H9 (cell line): ENCODE measurements at regions not wholly inside any gene's neighbourhood (a gene's known extent, or its start where the extent isn't known, plus 50 kb on each side); places are given as distances from the start of the nearest gene placed in this dataset.

ENCODE experiments used
- DNase-seq: peaks from one replicate; pipeline ENCODE4 v3.0.0-alpha.2; 2017
- H2AFZ ChIP-seq: one replicate; pipeline ENCODE4 v1.6.1; 2013; ENCODE audit warnings: mild to moderate bottlenecking, low read length, control low read depth, moderate library complexity
- H2AK5ac ChIP-seq: 2 replicates; pipeline ENCODE4 v1.6.1; 2013; ENCODE audit warnings: low read length, control low read depth, mixed read lengths; ENCODE audit not compliant: insufficient read length
- H2BK120ac ChIP-seq: one replicate; pipeline ENCODE4 v1.6.1; 2013; ENCODE audit warnings: low read depth, mild to moderate bottlenecking, low read length, control low read depth, inconsistent platforms; ENCODE audit not compliant: poor library complexity, severe bottlenecking
- H2BK12ac ChIP-seq: 2 replicates; pipeline ENCODE4 v1.6.1; 2013; ENCODE audit warnings: low read length, control low read depth, mixed read lengths, low read depth; ENCODE audit not compliant: insufficient read length
- H2BK15ac ChIP-seq: 2 replicates; pipeline ENCODE4 v1.6.1; 2013; ENCODE audit warnings: low read depth, low read length, control low read depth
- H2BK20ac ChIP-seq: one replicate; pipeline ENCODE4 v1.6.1; 2013; ENCODE audit warnings: low read depth, mild to moderate bottlenecking, low read length, control low read depth, inconsistent platforms; ENCODE audit not compliant: poor library complexity, severe bottlenecking
- H2BK5ac ChIP-seq: 2 replicates; pipeline ENCODE4 v1.6.1; 2013; ENCODE audit warnings: low read length, control low read depth, mixed read lengths; ENCODE audit not compliant: insufficient read length
- H3K14ac ChIP-seq: 2 replicates; pipeline ENCODE4 v1.6.1; 2013; ENCODE audit warnings: low read length, control low read depth; ENCODE audit not compliant: insufficient read depth
- H3K18ac ChIP-seq: 2 replicates; pipeline ENCODE4 v1.6.1; 2013; ENCODE audit warnings: low read depth, mild to moderate bottlenecking, mixed read lengths, low read length, control low read depth; ENCODE audit not compliant: insufficient read length
- H3K23ac ChIP-seq: 2 replicates; pipeline ENCODE4 v1.6.1; 2013; ENCODE audit warnings: low read length, control low read depth, mixed read lengths, low read depth; ENCODE audit not compliant: insufficient read length
- H3K23me2 ChIP-seq: 2 replicates; pipeline ENCODE4 v1.6.1; 2013; ENCODE audit warnings: low read depth, mild to moderate bottlenecking, mixed read lengths, low read length, control low read depth; ENCODE audit not compliant: insufficient read length, poor library complexity, severe bottlenecking
- H3K27ac ChIP-seq: 2 replicates; pipeline ENCODE4 v1.5.1; 2013; ENCODE audit warnings: low read length, control low read depth, mixed read lengths, low read depth; ENCODE audit not compliant: insufficient read length
- H3K27me3 ChIP-seq: 2 replicates; pipeline ENCODE4 v1.6.1; 2013; ENCODE audit warnings: low read length, control low read depth, inconsistent platforms; ENCODE audit not compliant: insufficient read depth
- H3K4ac ChIP-seq: 2 replicates; pipeline ENCODE4 v1.6.1; 2013; ENCODE audit warnings: low read depth, mild to moderate bottlenecking, control low read depth, inconsistent platforms, low read length, moderate library complexity
- H3K4me1 ChIP-seq: 2 replicates; pipeline ENCODE4 v1.6.1; 2013; ENCODE audit warnings: low read length, control low read depth, inconsistent platforms; ENCODE audit not compliant: insufficient read depth
- H3K4me2 ChIP-seq: 2 replicates; pipeline ENCODE4 v1.6.1; 2013; ENCODE audit warnings: low read length, control low read depth, mixed read lengths; ENCODE audit not compliant: insufficient read length, insufficient read depth
- H3K56ac ChIP-seq: 2 replicates; pipeline ENCODE4 v1.6.1; 2013; ENCODE audit warnings: low read depth, mild to moderate bottlenecking, mixed read lengths, low read length, control low read depth; ENCODE audit not compliant: insufficient read length
- H3K79me1 ChIP-seq: 2 replicates; pipeline ENCODE4 v1.6.1; 2013; ENCODE audit warnings: low read depth, mild to moderate bottlenecking, moderate library complexity, low read length, control low read depth, inconsistent platforms; ENCODE audit not compliant: insufficient read depth, poor library complexity, severe bottlenecking
- H3K79me2 ChIP-seq: 2 replicates; pipeline ENCODE4 v1.6.1; 2013; ENCODE audit warnings: low read length, control low read depth, inconsistent platforms; ENCODE audit not compliant: insufficient read depth
- H3K9ac ChIP-seq: 2 replicates; pipeline ENCODE4 v1.6.1; 2013; ENCODE audit warnings: low read length, control low read depth, mixed read lengths; ENCODE audit not compliant: insufficient read length; ENCODE audit errors: extremely low read depth
- H3K9me3 ChIP-seq: one replicate; pipeline ENCODE4 v1.6.1; 2013; ENCODE audit warnings: low read depth, low read length, inconsistent platforms; ENCODE audit not compliant: control insufficient read depth
- H3T11ph ChIP-seq: one replicate; pipeline ENCODE4 v1.6.1; 2013; ENCODE audit warnings: mild to moderate bottlenecking, low read length, control low read depth, inconsistent platforms
- H4K20me1 ChIP-seq: one replicate; pipeline ENCODE4 v1.6.1; 2013; ENCODE audit not compliant: control insufficient read depth, insufficient read length, insufficient read depth
- H4K5ac ChIP-seq: 2 replicates; pipeline ENCODE4 v1.6.1; 2013; ENCODE audit warnings: low read depth, mild to moderate bottlenecking, mixed read lengths, low read length, control low read depth; ENCODE audit not compliant: insufficient read length
- H4K8ac ChIP-seq: replicated peaks from 2 replicates; pipeline ENCODE4 v1.6.1; 2013; ENCODE audit warnings: low read length, control low read depth, mixed read lengths, low read depth; ENCODE audit not compliant: insufficient read length
- H4K91ac ChIP-seq: 2 replicates; pipeline ENCODE4 v1.6.1; 2013; ENCODE audit warnings: low read depth, mild to moderate bottlenecking, moderate library complexity, mixed read lengths, low read length, control low read depth; ENCODE audit not compliant: insufficient read length
- H3K27ac Mint-ChIP-seq, 3 experiments: 2 replicates in 2 of 3; 3 replicates in 1 of 3; pipeline ENCODE4 v1.8.0; 2020 to 2021; ENCODE audit warnings: mixed read lengths in 3 of 3, mild to moderate bottlenecking in 1 of 3, moderate library complexity in 1 of 3
- H3K27me3 Mint-ChIP-seq: 2 replicates; pipeline ENCODE4 v1.8.0; 2021; ENCODE audit warnings: low read depth, mild to moderate bottlenecking, moderate library complexity, mixed read lengths
- H3K36me3 Mint-ChIP-seq, 3 experiments: 2 replicates in 2 of 3; 3 replicates in 1 of 3; pipeline ENCODE4 v1.8.0; 2020 to 2021; ENCODE audit warnings: low read depth in 3 of 3, mixed read lengths in 3 of 3; ENCODE audit not compliant: insufficient read depth in 1 of 3
- H3K4me1 Mint-ChIP-seq, 2 experiments: 2 replicates each; pipeline ENCODE4 v1.8.0; 2020; ENCODE audit warnings: mixed read lengths in 2 of 2
- H3K4me3 Mint-ChIP-seq, 2 experiments: 2 replicates in 1 of 2; 3 replicates in 1 of 2; pipeline ENCODE4 v1.8.0; 2020 to 2021; ENCODE audit warnings: mild to moderate bottlenecking in 2 of 2, mixed read lengths in 2 of 2, moderate library complexity in 1 of 2
- H3K9me3 Mint-ChIP-seq, 2 experiments: 2 replicates in 1 of 2; 3 replicates in 1 of 2; pipeline ENCODE4 v1.8.0; 2020; ENCODE audit warnings: mild to moderate bottlenecking in 2 of 2, mixed read lengths in 2 of 2, moderate library complexity in 1 of 2
- CTCF ChIP-seq: fragments of 200-600 bp; sonication (generic); conservative IDR thresholded peaks from 3 replicates; pipeline ENCODE4 v1.8.0; 2021; ENCODE audit warnings: antibody characterized with exemption, mild to moderate bottlenecking
- WGBS: extraction: QIAGEN DNeasy Blood & Tissue Kit; methylation state at CpG from one replicate; pipeline ENCODE4 v1.1.7; 2013; ENCODE audit warnings: missing lambda C conversion rate, low lambda C conversion rate, mixed read lengths; ENCODE audit not compliant: insufficient read length; ENCODE audit errors: extremely low coverage; 5-methylcytosine and 5-hydroxymethylcytosine counted together

DNA sequence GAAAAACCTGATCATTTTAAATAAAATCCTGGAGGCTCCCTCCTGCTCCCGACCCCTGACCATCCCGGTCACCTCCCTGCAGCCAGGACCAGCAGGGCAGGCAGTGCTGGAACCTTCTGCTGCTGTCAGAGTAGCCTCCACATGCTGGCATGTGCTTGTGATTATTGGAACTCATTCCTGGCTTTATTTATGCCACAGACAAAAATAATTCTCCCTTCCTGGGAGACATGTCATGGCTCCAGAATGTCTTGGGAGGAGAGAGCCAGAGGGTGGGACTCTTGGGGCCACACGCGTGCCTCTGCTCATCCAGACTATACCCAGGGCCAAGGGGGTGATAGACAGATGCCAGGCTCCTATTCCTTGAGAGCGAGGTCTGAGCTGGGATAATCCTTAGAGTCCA, 183.6 kb upstream of the RAB4A start:
- no peaks in the 10 kb centered on the region for H3K27me3 ChIP-seq
- peaks cover 7% of the 10 kb centered on the region; the same call in 1 of the 2 replicates for H3K4me1 ChIP-seq
- H4K20me1 ChIP-seq = no peaks in the 10 kb centered on the region
- no peak overlapping the region for H3K4ac ChIP-seq
- no peak overlapping the region for H3K14ac ChIP-seq
- no peak overlapping the region for H3K4me2 ChIP-seq
- H4K8ac ChIP-seq = no peak overlapping the region
- no peak overlapping the region for H2BK12ac ChIP-seq
- no peak overlapping the region for H4K5ac ChIP-seq
- H2BK5ac ChIP-seq = no peak overlapping the region
- H3K4me3 Mint-ChIP-seq = no peak overlapping the region
- TF ChIP-seq CTCF = no peak
- no peak overlapping the region for H3K9ac ChIP-seq
- no peak overlapping the region for H2BK120ac ChIP-seq
- H3K27ac Mint-ChIP-seq = no peak overlapping the region
- H3K9me3 ChIP-seq = no peaks in the 10 kb centered on the region
- no peaks in the 10 kb centered on the region for H3K79me1 ChIP-seq
- H3K23me2 ChIP-seq = no peaks in the 10 kb centered on the region
- H3K18ac ChIP-seq = no peak overlapping the region
- H3K56ac ChIP-seq = no peak overlapping the region
- no peak overlapping the region for H3K23ac ChIP-seq
- no peak overlapping the region for H2BK15ac ChIP-seq
- no peak overlapping the region for H3T11ph ChIP-seq
- no peak overlapping the region for H3K27ac ChIP-seq
- WGBS = no CpG with 5 or more reads among the region's 5 CpGs
- no peak overlapping the region for H2AFZ ChIP-seq
- H3K79me2 ChIP-seq = no peaks in the 10 kb centered on the region
- H3K9me3 Mint-ChIP-seq = peaks cover 13% of the 10 kb centered on the region in 2 experiments
- peaks cover 35 to 46% of the 10 kb centered on the region in 2 experiments for H3K4me1 Mint-ChIP-seq
- peaks cover under 1 to 17% (median 8%) of the 10 kb centered on the region in 3 experiments; a peak in 5 of 7 replicates for H3K36me3 Mint-ChIP-seq
- H3K27me3 Mint-ChIP-seq = no peaks in the 10 kb centered on the region
- DNase-seq = no peak
- H2AK5ac ChIP-seq = no peak overlapping the region
- H2BK20ac ChIP-seq = no peak overlapping the region
- H4K91ac ChIP-seq = no peak overlapping the region
